SU-DHL-6 (cell line): ENCODE measurements at regions not wholly inside any gene's neighbourhood (a gene's known extent, or its start where the extent isn't known, plus 50 kb on each side); places are given as distances from the start of the nearest gene placed in this dataset.

ENCODE experiments used
- CTCF ChIP-seq: fragments of 200-600 bp; sonication (generic); IDR thresholded peaks from one replicate; pipeline ENCODE4 v1.5.1; 2017; ENCODE audit warnings: antibody characterized with exemption, mild to moderate bottlenecking, low read length, moderate library complexity; ENCODE audit not compliant: insufficient read depth, poor library complexity, severe bottlenecking
- EZH2phosphoT487 ChIP-seq: fragments of 200-600 bp; sonication (generic), shearing (Covaris generic); conservative IDR thresholded peaks from 2 replicates; pipeline ENCODE4 v1.6.1; 2018; ENCODE audit warnings: mild to moderate bottlenecking, antibody characterized with exemption, low read length, moderate library complexity, mixed read lengths

GRCh38 chr5:56329652-56330051 is 96.5 kb upstream of the ANKRD55 start:
- no peak for TF ChIP-seq CTCF
- TF ChIP-seq EZH2phosphoT487: no peak
